ENCODE measurements at regions not wholly inside any gene's neighbourhood (a gene's known extent, or its start where the extent isn't known, plus 50 kb on each side); places are given as distances from the start of the nearest gene placed in this dataset.

GRCh38 chr15:87591582-87591981 lies 665.0 kb downstream of the NTRK3 start:
- no peak for ATAC-seq (ENCODE audit: poor library complexity)
- POLR2A ChIA-PET = interaction anchor here (1.0 kb wide), 1 partner anchor 11 kb away, joined by 3 read pairs; no protein-coding TSS in a partner anchor
- intact Hi-C loops (cut with DNase I, micrococcal nuclease) = no loop called here

GRCh38 chr15:87591042-87591441 lies 665.5 kb downstream of the NTRK3 start:
- Mint-ChIP-seq H3K36me3 (ENCODE audit: low read depth) (no peaks in the 10 kb centered on the region), H3K27me3 (no peaks in the 10 kb centered on the region), H3K9me3 (no peaks in the 10 kb centered on the region), H3K27ac (no peak overlapping the region), H3K4me1 (ENCODE audit: low read depth) (peaks cover 5% of the 10 kb centered on the region), H3K4me3 (no peak overlapping the region)
- DNase-seq = no peak
- H3K4me1 ChIP-seq (ENCODE audit: insufficient read depth, low read length) = no peaks in the 10 kb centered on the region
- intact Hi-C loops (cut with DNase I, micrococcal nuclease) = no loop called here
- CTCF ChIA-PET = no interaction called here
- POLR2A ChIA-PET = no interaction called here
- no peak for TF ChIP-seq CTCF (IDR thresholded peaks at IDR 0.05)
- ATAC-seq (ENCODE audit: poor library complexity) = no peak
- peaks cover 0 to 4% of the 10 kb centered on the region in 2 experiments for H3K9me3 ChIP-seq (ENCODE audit: control insufficient read depth in 1 of 2, insufficient read depth in 1 of 2, low read length in 2 of 2)
- no peak overlapping the region for H3K4me3 ChIP-seq (ENCODE audit: low read length)
- no peak overlapping the region for H3K27ac ChIP-seq (ENCODE audit: low read depth in 1 of 2, low read length in 2 of 2)
- no peaks in the 10 kb centered on the region for H3K27me3 ChIP-seq (ENCODE audit: control insufficient read depth in 1 of 2, insufficient read depth in 2 of 2, low read length in 2 of 2)
- H3K36me3 ChIP-seq (ENCODE audit: insufficient read depth, low read length) = no peaks in the 10 kb centered on the region

More at GRCh38 chr15:87591582-87591981, 665.0 kb downstream of the NTRK3 start:
- H3K36me3 ChIP-seq (ENCODE audit: insufficient read depth, low read length) = no peaks in the 10 kb centered on the region
- Mint-ChIP-seq H3K27ac (no peak overlapping the region), H3K9me3 (no peaks in the 10 kb centered on the region), H3K27me3 (no peaks in the 10 kb centered on the region), H3K4me3 (no peak overlapping the region), H3K36me3 (ENCODE audit: low read depth) (no peaks in the 10 kb centered on the region), H3K4me1 (ENCODE audit: low read depth) (peaks cover 6% of the 10 kb centered on the region)
- H3K27me3 ChIP-seq (ENCODE audit: control insufficient read depth in 1 of 2, insufficient read depth in 2 of 2, low read length in 2 of 2) = no peaks in the 10 kb centered on the region
- H3K4me3 ChIP-seq (ENCODE audit: low read length) = no peak overlapping the region
- no peak overlapping the region for H3K27ac ChIP-seq (ENCODE audit: low read depth in 1 of 2, low read length in 2 of 2)
- H3K9me3 ChIP-seq (ENCODE audit: control insufficient read depth in 1 of 2, insufficient read depth in 1 of 2, low read length in 2 of 2) = peaks cover 0 to 4% of the 10 kb centered on the region in 2 experiments
- no peaks in the 10 kb centered on the region for H3K4me1 ChIP-seq (ENCODE audit: insufficient read depth, low read length)
- CTCF ChIA-PET = no interaction called here
- DNase-seq = no peak
- TF ChIP-seq CTCF (IDR thresholded peaks at IDR 0.05) = no peak

GRCh38 chr15:87589134-87589533 lies 667.4 kb downstream of the NTRK3 start:
- no peak for TF ChIP-seq CTCF (IDR thresholded peaks at IDR 0.05)

More at GRCh38 chr15:87589134-87589533, 667.4 kb downstream of the NTRK3 start:
- Mint-ChIP-seq H3K9me3 (no peaks in the 10 kb centered on the region), H3K36me3 (ENCODE audit: low read depth) (no peaks in the 10 kb centered on the region), H3K27me3 (no peaks in the 10 kb centered on the region), H3K4me3 (no peak overlapping the region), H3K27ac (no peak overlapping the region), H3K4me1 (ENCODE audit: low read depth) (no peaks in the 10 kb centered on the region)
- intact Hi-C loops (cut with DNase I, micrococcal nuclease) = no loop called here
- Histone ChIP-seq H3K9me3 (ENCODE audit: control insufficient read depth in 1 of 2, insufficient read depth in 1 of 2, low read length in 2 of 2) (peaks cover 0 to 4% of the 10 kb centered on the region in 2 experiments), H3K27me3 (ENCODE audit: control insufficient read depth in 1 of 2, insufficient read depth in 2 of 2, low read length in 2 of 2) (peaks cover 0 to 3% of the 10 kb centered on the region in 2 experiments), H3K36me3 (ENCODE audit: insufficient read depth, low read length) (no peaks in the 10 kb centered on the region), H3K4me1 (ENCODE audit: insufficient read depth, low read length) (no peaks in the 10 kb centered on the region), H3K4me3 (ENCODE audit: low read length) (no peak overlapping the region), H3K27ac (ENCODE audit: low read depth in 1 of 2, low read length in 2 of 2) (no peak overlapping the region)
- POLR2A ChIA-PET = no interaction called here
- no peak for ATAC-seq (ENCODE audit: poor library complexity)
- CTCF ChIA-PET = no interaction called here
- no peak for DNase-seq

All from CD4-positive, alpha-beta T cell (primary cell).